ENCODE measurements at regions not wholly inside any gene's neighbourhood (a gene's known extent, or its start where the extent isn't known, plus 50 kb on each side); places are given as distances from the start of the nearest gene placed in this dataset.

DNA sequence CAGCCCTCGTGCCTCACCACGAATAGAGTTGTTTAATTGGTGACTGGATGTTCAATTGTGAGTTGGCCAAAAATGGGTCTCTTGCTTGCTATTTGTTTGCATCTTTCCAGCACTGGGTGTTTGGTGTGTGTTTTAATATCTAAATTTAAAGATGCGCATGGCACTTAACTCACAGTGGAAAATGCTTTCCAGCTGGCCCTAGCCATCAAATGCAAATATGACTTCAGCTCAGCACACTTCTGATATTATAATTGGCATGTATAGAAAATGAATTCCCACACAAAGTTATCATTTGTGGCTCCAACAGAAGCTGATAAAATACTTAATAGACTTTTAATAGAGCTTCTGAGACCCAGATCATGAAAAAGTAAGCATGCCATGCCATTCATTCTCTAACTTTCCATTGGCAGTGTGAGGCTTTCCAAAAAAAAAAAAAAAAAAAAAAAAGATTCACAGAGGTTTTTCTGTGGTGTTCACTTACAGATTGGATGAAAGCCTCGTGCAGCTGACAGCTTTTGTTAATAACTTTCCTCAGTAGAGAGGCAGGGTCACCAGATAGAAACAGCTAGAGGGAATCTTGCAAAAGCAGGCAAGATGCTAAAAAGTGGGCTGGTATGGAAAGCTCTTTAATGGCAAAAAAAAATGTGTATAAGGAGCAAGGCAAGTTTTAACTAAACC, 425.2 kb downstream of the GALC start:
- no peak overlapping the region for H3K27ac ChIP-seq
- no peak for TF ChIP-seq ZFX (IDR thresholded peaks at IDR 0.05)
- TF ChIP-seq, protein P1, sequence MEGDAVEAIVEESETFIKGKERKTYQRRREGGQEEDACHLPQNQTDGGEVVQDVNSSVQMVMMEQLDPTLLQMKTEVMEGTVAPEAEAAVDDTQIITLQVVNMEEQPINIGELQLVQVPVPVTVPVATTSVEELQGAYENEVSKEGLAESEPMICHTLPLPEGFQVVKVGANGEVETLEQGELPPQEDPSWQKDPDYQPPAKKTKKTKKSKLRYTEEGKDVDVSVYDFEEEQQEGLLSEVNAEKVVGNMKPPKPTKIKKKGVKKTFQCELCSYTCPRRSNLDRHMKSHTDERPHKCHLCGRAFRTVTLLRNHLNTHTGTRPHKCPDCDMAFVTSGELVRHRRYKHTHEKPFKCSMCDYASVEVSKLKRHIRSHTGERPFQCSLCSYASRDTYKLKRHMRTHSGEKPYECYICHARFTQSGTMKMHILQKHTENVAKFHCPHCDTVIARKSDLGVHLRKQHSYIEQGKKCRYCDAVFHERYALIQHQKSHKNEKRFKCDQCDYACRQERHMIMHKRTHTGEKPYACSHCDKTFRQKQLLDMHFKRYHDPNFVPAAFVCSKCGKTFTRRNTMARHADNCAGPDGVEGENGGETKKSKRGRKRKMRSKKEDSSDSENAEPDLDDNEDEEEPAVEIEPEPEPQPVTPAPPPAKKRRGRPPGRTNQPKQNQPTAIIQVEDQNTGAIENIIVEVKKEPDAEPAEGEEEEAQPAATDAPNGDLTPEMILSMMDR (conservative IDR thresholded peaks at IDR 0.05): no peak

DNA sequence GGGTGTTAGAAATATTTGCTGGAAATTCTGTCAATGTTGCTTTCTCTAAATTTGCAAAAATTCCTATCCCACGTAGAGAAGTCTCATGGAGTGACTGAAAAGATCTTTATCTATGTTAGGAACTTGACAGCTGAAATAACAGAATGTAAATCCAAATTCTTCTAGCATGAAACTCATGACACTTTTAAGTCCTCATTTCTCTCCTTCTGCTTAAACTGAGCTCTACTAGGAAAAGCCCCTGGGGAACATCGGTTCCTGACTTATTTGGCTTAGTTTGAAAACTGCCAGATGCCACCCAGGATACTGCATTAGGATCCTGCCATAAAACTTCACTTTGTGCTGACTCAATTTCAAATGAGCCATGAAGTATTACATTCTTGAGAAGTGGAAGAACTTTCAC, 426.0 kb downstream of the GALC start:
- no peak overlapping the region for H3K27ac ChIP-seq
- TF ChIP-seq, protein P1 (conservative IDR thresholded peaks at IDR 0.05): no peak
- TF ChIP-seq ZFX (IDR thresholded peaks at IDR 0.05): no peak

DNA sequence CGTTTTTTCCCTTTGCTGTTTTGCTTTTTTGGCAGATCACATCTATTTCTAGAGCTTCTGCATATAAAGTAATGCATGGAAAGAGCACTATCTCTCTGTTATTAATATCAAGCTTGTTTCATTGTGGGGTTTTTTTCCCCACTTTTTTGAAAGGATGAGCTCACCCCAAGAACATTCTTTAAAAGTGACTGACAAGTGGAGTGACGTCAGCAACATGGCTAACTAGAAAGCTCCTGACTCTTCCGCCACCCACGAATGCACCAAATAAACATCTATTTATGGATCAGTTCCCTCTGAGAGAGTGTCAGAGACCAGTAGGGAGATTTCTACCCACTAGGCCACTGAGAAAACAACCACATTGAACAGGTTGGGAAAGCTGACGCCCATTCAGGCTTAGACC, 445.4 kb downstream of the GALC start:
- H3K27ac ChIP-seq: no peak overlapping the region
- TF ChIP-seq, protein P1 (conservative IDR thresholded peaks at IDR 0.05): no peak
- TF ChIP-seq ZFX (IDR thresholded peaks at IDR 0.05): no peak

DNA sequence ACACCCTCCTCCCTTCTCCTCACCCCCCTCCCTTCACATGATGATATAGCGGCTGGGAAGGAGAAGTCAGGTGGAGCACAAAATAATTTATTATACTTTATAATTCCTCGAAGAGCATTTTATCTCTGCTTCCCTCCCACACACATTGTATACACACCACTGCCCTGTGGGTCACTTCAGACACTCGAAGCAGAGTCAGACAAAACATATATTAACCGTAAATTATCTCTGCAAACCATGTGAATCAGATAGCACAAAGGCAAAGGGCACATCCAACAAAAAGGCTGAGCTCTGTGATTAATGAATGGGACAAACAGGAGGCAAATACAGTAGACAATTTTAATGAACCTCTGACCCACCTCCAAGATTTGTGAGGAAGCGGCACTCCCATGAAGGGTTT, 450.7 kb downstream of the GALC start:
- TF ChIP-seq ZFX (IDR thresholded peaks at IDR 0.05): no peak
- TF ChIP-seq, protein P1 (conservative IDR thresholded peaks at IDR 0.05): no peak
- no peak overlapping the region for H3K27ac ChIP-seq

DNA sequence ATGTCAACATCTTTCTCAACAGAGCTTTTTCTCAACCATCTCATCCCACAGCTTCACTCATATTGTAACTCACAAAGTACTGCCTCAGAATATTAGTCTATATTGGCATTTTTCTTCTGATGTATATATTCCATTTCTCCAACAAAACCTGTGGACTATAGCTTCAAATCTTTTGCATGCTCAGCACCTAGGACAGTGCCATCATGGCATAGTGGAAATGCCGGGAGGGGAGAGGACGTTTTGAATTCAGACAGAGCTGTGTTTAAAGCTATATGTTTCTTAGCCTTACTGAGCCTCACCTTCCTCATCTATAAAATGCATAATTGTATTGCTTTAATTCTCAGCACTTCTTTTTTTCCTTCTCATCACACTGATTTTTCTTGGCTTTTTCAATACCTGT, 452.6 kb downstream of the GALC start:
- TF ChIP-seq, protein P1 (conservative IDR thresholded peaks at IDR 0.05): no peak
- TF ChIP-seq ZFX (IDR thresholded peaks at IDR 0.05): no peak

DNA sequence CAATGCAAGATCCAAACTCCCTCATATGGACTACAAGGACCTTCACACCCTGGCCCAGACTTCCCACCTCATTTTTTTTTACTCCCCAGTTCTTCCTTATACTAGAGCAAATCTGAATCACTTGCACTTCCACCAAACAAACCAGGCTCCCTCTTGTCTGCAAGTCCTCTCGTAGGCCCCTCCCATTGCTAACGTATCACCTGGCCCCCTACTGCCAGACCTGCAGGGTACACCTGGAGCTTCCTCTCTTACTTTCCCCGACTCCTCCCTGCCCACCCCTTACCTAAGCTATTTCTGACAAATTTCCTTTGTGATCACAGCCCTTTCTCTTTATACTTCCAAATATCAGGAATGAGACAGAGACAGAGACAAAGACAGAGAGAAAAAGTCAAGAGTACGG, 463.9 kb downstream of the GALC start:
- H3K27ac ChIP-seq: no peak overlapping the region
- TF ChIP-seq ZFX (IDR thresholded peaks at IDR 0.05): no peak
- TF ChIP-seq, protein P1 (conservative IDR thresholded peaks at IDR 0.05): no peak

More for the DNA sequence above, 452.6 kb downstream of the GALC start:
- no peak overlapping the region for H3K27ac ChIP-seq

DNA sequence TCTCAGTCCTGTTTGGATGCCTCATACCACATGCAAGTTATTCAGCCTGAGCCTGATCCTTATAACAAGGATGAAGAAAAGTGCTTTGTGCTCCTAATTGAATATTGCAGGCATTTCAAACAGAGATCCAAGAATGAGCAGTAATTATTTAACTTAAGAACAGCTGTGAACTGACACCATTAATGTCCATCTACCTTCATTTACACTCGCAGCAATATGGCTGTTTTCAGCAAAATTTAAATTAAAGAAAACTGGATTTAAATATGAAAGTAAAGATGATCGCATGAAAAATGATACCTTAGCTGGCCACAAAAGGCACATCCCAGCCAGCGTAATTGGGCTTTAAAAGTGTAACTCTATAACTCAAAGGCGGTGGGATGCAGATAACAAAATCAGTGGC, 466.3 kb downstream of the GALC start:
- no peak overlapping the region for H3K27ac ChIP-seq
- no peak for TF ChIP-seq ZFX (IDR thresholded peaks at IDR 0.05)
- TF ChIP-seq, protein P1 (conservative IDR thresholded peaks at IDR 0.05): no peak

Data from C4-2B (cell line).